Mesothelial cell of epicardium (in vitro differentiated cells): ENCODE measurements at regions not wholly inside any gene's neighbourhood (a gene's known extent, or its start where the extent isn't known, plus 50 kb on each side); places are given as distances from the start of the nearest gene placed in this dataset.

Experiments used
- DNase-seq, 2 experiments: peaks; one replicate each; pipeline ENCODE4 v3.0.0; 2021; ENCODE audit warnings: low spot score in 2 of 2; ENCODE audit not compliant: unreplicated experiment in 2 of 2
- H3K27ac Mint-ChIP-seq: 2 replicates; pipeline ENCODE4 v1.8.0; 2021; ENCODE audit warnings: mixed read lengths
- H3K27me3 Mint-ChIP-seq: 2 replicates; pipeline ENCODE4 v1.8.0; 2021; ENCODE audit warnings: low read depth, mixed read lengths
- H3K36me3 Mint-ChIP-seq: 2 replicates; pipeline ENCODE4 v1.8.0; 2021; ENCODE audit warnings: mixed read lengths
- H3K4me1 Mint-ChIP-seq: 2 replicates; pipeline ENCODE4 v1.8.0; 2021; ENCODE audit warnings: mixed read lengths
- H3K4me3 Mint-ChIP-seq: 2 replicates; pipeline ENCODE4 v1.8.0; 2021; ENCODE audit warnings: mild to moderate bottlenecking, moderate library complexity, mixed read lengths
- H3K9me3 Mint-ChIP-seq: 2 replicates; pipeline ENCODE4 v1.8.0; 2021; ENCODE audit warnings: mixed read lengths
- CTCF ChIP-seq: fragments of 200-600 bp; sonication (generic); IDR thresholded peaks from one replicate; pipeline ENCODE4 v1.5.0; 2021; ENCODE audit warnings: antibody characterized with exemption; ENCODE audit not compliant: unreplicated experiment

GRCh38 chr5:171630350-171631065 lies 155.1 kb upstream of the SMIM23 start:
- H3K9me3 Mint-ChIP-seq, result no peaks in the 10 kb centered on the region
- peak overlapping the region; percentile 20 for H3K4me3 Mint-ChIP-seq
- H3K4me1 Mint-ChIP-seq, result peaks cover 12% of the 10 kb centered on the region
- H3K36me3 Mint-ChIP-seq, result no peaks in the 10 kb centered on the region
- peaks cover 57% of the 10 kb centered on the region for H3K27me3 Mint-ChIP-seq
- DNase-seq, result no peak
- no peak overlapping the region for H3K27ac Mint-ChIP-seq
- peak; percentile 2 for TF ChIP-seq CTCF

- peaks cover 41% of the 10 kb centered on the region for H3K27me3 Mint-ChIP-seq
- H3K36me3 Mint-ChIP-seq, result no peaks in the 10 kb centered on the region
- peaks cover 12% of the 10 kb centered on the region for H3K4me1 Mint-ChIP-seq
- H3K27ac Mint-ChIP-seq, result no peak overlapping the region
- TF ChIP-seq CTCF, result no peak
- H3K4me3 Mint-ChIP-seq, result no peak overlapping the region
- H3K9me3 Mint-ChIP-seq, result no peaks in the 10 kb centered on the region
- DNase-seq, result no peak
These were observed 153.0 kb upstream of the SMIM23 start for GRCh38 chr5:171632616-171633015.

GRCh38 chr5:171633776-171634470 lies 151.7 kb upstream of the SMIM23 start:
- DNase-seq, result no peak
- no peaks in the 10 kb centered on the region for H3K9me3 Mint-ChIP-seq
- H3K27ac Mint-ChIP-seq, result no peak overlapping the region
- H3K36me3 Mint-ChIP-seq, result no peaks in the 10 kb centered on the region
- H3K4me1 Mint-ChIP-seq, result peaks cover 6% of the 10 kb centered on the region
- peaks cover 28% of the 10 kb centered on the region for H3K27me3 Mint-ChIP-seq
- no peak for TF ChIP-seq CTCF
- no peak overlapping the region for H3K4me3 Mint-ChIP-seq

- no peaks in the 10 kb centered on the region for H3K9me3 Mint-ChIP-seq
- no peak for DNase-seq
- peaks cover 6% of the 10 kb centered on the region for H3K4me1 Mint-ChIP-seq
- H3K36me3 Mint-ChIP-seq, result no peaks in the 10 kb centered on the region
- peaks cover 22% of the 10 kb centered on the region for H3K27me3 Mint-ChIP-seq
- no peak overlapping the region for H3K27ac Mint-ChIP-seq
- TF ChIP-seq CTCF, result no peak
- no peak overlapping the region for H3K4me3 Mint-ChIP-seq
These were observed 151.1 kb upstream of the SMIM23 start for GRCh38 chr5:171634511-171634910.

GRCh38 chr5:171635028-171635427 lies 150.6 kb upstream of the SMIM23 start:
- no peak for TF ChIP-seq CTCF
- no peak for DNase-seq
- Mint-ChIP-seq H3K27ac (no peak overlapping the region), H3K27me3 (peaks cover 17% of the 10 kb centered on the region), H3K4me1 (peaks cover 3% of the 10 kb centered on the region), H3K9me3 (no peaks in the 10 kb centered on the region), H3K36me3 (no peaks in the 10 kb centered on the region), H3K4me3 (no peak overlapping the region)
